IMR-90 (cell line): ENCODE measurements at regions not wholly inside any gene's neighbourhood (a gene's known extent, or its start where the extent isn't known, plus 50 kb on each side); places are given as distances from the start of the nearest gene placed in this dataset.

Experiments used
- ATAC-seq: fragments of 200-7000 bp; cut with Tn5 transposase; 2 replicates; pipeline ENCODE4 v1.9.1; 2020; ENCODE audit warnings: low read depth, mild to moderate bottlenecking, moderate library complexity
- BruUV-seq: library from RNA; stranded (reverse); fragments of 400-500 nt; replicated peaks from 2 replicates; lab custom pipeline; 2021; lab: Mats Ljungman, UMichigan
- CTCF ChIA-PET: fragments of 300-600 bp; formaldehyde crosslinking; extraction: SDS; loops from one replicate; lab custom pipeline; 2021; ENCODE audit warnings: antibody characterized with exemption; lab: Yijun Ruan, JAX
- POLR2A ChIA-PET: fragments of 300-600 bp; sonication (Branson Sonifier 250); formaldehyde crosslinking; loops from one replicate; lab custom pipeline; 2022; ENCODE audit warnings: antibody characterized with exemption; ENCODE audit not compliant: unreplicated experiment; lab: Charles Lee
- DNase-seq: peaks from one replicate; pipeline ENCODE4 v3.0.0; 2013
- H2AFZ ChIP-seq: replicated peaks from 2 replicates; pipeline ENCODE3; 2013; ENCODE audit warnings: low read length, mild to moderate bottlenecking; ENCODE audit not compliant: poor library complexity
- H2AK5ac ChIP-seq: 2 replicates; pipeline ENCODE4 v1.6.1; 2013; ENCODE audit warnings: low read depth, low read length, inconsistent platforms
- H2AK9ac ChIP-seq: replicated peaks from 2 replicates; pipeline ENCODE3; 2013; ENCODE audit warnings: mild to moderate bottlenecking, low read depth, low read length, moderate library complexity; ENCODE audit not compliant: poor library complexity
- H2BK120ac ChIP-seq: 2 replicates; pipeline ENCODE4 v1.6.1; 2013; ENCODE audit warnings: low read depth, low read length, inconsistent platforms
- H2BK15ac ChIP-seq: 3 replicates; pipeline ENCODE4 v1.6.1; 2013; ENCODE audit warnings: low read depth, low read length, inconsistent platforms
- H2BK20ac ChIP-seq: 2 replicates; pipeline ENCODE4 v1.6.1; 2013; ENCODE audit warnings: low read depth, mild to moderate bottlenecking, inconsistent platforms, low read length, moderate library complexity
- H2BK5ac ChIP-seq: 2 replicates; pipeline ENCODE4 v1.6.1; 2013; ENCODE audit warnings: mild to moderate bottlenecking, low read depth, low read length, inconsistent platforms; ENCODE audit not compliant: poor library complexity, severe bottlenecking
- H3K14ac ChIP-seq: replicated peaks from 2 replicates; pipeline ENCODE4 v1.6.1; 2013; ENCODE audit warnings: low read depth, low read length, inconsistent platforms
- H3K18ac ChIP-seq: 2 replicates; pipeline ENCODE4 v1.6.1; 2013; ENCODE audit warnings: low read depth, low read length, control low read depth
- H3K23ac ChIP-seq: 2 replicates; pipeline ENCODE4 v1.6.1; 2013; ENCODE audit warnings: low read depth, low read length, inconsistent platforms
- H3K27ac ChIP-seq: 2 replicates; pipeline ENCODE4 v1.5.1; 2013; ENCODE audit warnings: mild to moderate bottlenecking, control low read depth, low read length; ENCODE audit not compliant: insufficient read depth
- H3K27me3 ChIP-seq: 2 replicates; pipeline ENCODE4 v1.6.1; 2013; ENCODE audit warnings: low read length; ENCODE audit not compliant: control insufficient read depth, insufficient read depth
- H3K36me3 ChIP-seq: 2 replicates; pipeline ENCODE4 v1.6.1; 2013; ENCODE audit warnings: low read length, mixed read lengths; ENCODE audit not compliant: control insufficient read depth, insufficient read depth
- H3K4ac ChIP-seq: 2 replicates; pipeline ENCODE4 v1.6.1; 2013; ENCODE audit warnings: low read depth, low read length, inconsistent platforms
- H3K4me1 ChIP-seq: 2 replicates; pipeline ENCODE4 v1.6.1; 2013; ENCODE audit warnings: low read length, mixed read lengths; ENCODE audit not compliant: control insufficient read depth, insufficient read depth
- H3K4me2 ChIP-seq: 2 replicates; pipeline ENCODE4 v1.6.1; 2013; ENCODE audit warnings: low read depth, mild to moderate bottlenecking, control low read depth, low read length, moderate library complexity
- H3K4me3 ChIP-seq: 2 replicates; pipeline ENCODE4 v1.5.1; 2013; ENCODE audit warnings: low read depth, mild to moderate bottlenecking, control low read depth, low read length, moderate library complexity; ENCODE audit not compliant: insufficient read depth
- H3K56ac ChIP-seq: 2 replicates; pipeline ENCODE4 v1.6.1; 2013; ENCODE audit warnings: low read length, inconsistent platforms; ENCODE audit not compliant: insufficient read depth; ENCODE audit errors: extremely low read depth
- H3K79me1 ChIP-seq, 2 experiments: 2 replicates each; pipeline ENCODE4 v1.6.1; 2013; ENCODE audit warnings: low read length in 2 of 2, inconsistent platforms in 1 of 2, low read depth in 1 of 2
- H3K9ac ChIP-seq: 2 replicates; pipeline ENCODE4 v1.6.1; 2013; ENCODE audit warnings: low read depth, low read length, control low read depth
- H3K9me1 ChIP-seq: 2 replicates; pipeline ENCODE4 v1.6.1; 2013; ENCODE audit warnings: low read length, inconsistent platforms; ENCODE audit not compliant: insufficient read depth
- H3K9me3 ChIP-seq: 2 replicates; pipeline ENCODE4 v1.6.1; 2013; ENCODE audit warnings: low read length; ENCODE audit not compliant: control insufficient read depth, insufficient read depth
- H4K20me1 ChIP-seq: 2 replicates; pipeline ENCODE4 v1.6.1; 2013; ENCODE audit warnings: low read length, inconsistent platforms; ENCODE audit not compliant: insufficient read depth
- H4K5ac ChIP-seq: 2 replicates; pipeline ENCODE4 v1.6.1; 2013; ENCODE audit warnings: mild to moderate bottlenecking, low read depth, low read length, control low read depth
- H4K8ac ChIP-seq, 2 experiments: 2 replicates each; pipeline ENCODE4 v1.6.1; 2013; ENCODE audit warnings: low read depth in 2 of 2, low read length in 2 of 2, control low read depth in 1 of 2, inconsistent platforms in 1 of 2
- H4K91ac ChIP-seq: 2 replicates; pipeline ENCODE4 v1.6.1; 2013; ENCODE audit warnings: low read depth, low read length, inconsistent platforms; ENCODE audit not compliant: insufficient read depth
- BHLHE40 ChIP-seq: fragments of 150-350 bp; IDR thresholded peaks from 2 replicates; pipeline ENCODE4 v1.6.1; 2016; ENCODE audit warnings: mild to moderate bottlenecking, low read depth, low read length
- CEBPB ChIP-seq: IDR thresholded peaks from 2 replicates; pipeline ENCODE4 v1.6.1; 2012; ENCODE audit warnings: low read depth, low read length, improper control_type of control experiment
- CHD1 ChIP-seq: IDR thresholded peaks from 2 replicates; pipeline ENCODE4 v1.6.1; 2012; ENCODE audit warnings: low read depth, low read length, improper control_type of control experiment
- CTCF ChIP-seq: conservative IDR thresholded peaks from 2 replicates; pipeline ENCODE4 v1.5.1; 2012; ENCODE audit warnings: mild to moderate bottlenecking, low read depth, low read length, improper control_type of control experiment
- ELK1 ChIP-seq: fragments of 150-350 bp; IDR thresholded peaks from 2 replicates; pipeline ENCODE4 v1.6.1; 2016; ENCODE audit warnings: low read depth, mild to moderate bottlenecking, low read length, moderate library complexity, borderline replicate concordance
- FOS ChIP-seq: fragments of 150-350 bp; IDR thresholded peaks from 2 replicates; pipeline ENCODE4 v1.6.1; 2016; ENCODE audit warnings: low read depth, low read length
- MAFK ChIP-seq: IDR thresholded peaks from 2 replicates; pipeline ENCODE4 v1.6.1; 2012; ENCODE audit warnings: low read depth, low read length, improper control_type of control experiment
- MAZ ChIP-seq: IDR thresholded peaks from 2 replicates; pipeline ENCODE4 v1.6.1; 2012; ENCODE audit warnings: low read depth, mild to moderate bottlenecking, low read length, improper control_type of control experiment, moderate library complexity, borderline replicate concordance
- MXI1 ChIP-seq: IDR thresholded peaks from 2 replicates; pipeline ENCODE4 v1.6.1; 2012; ENCODE audit warnings: low read depth, mild to moderate bottlenecking, low read length, moderate library complexity, borderline replicate concordance
- NFE2L2 ChIP-seq: fragments of 150-350 bp; IDR thresholded peaks from 2 replicates; pipeline ENCODE4 v1.6.1; 2016; ENCODE audit warnings: low read depth, mild to moderate bottlenecking, low read length
- POLR2A ChIP-seq: IDR thresholded peaks from 2 replicates; pipeline ENCODE4 v1.6.1; 2012; ENCODE audit warnings: mild to moderate bottlenecking, low read depth, low read length
- RAD21 ChIP-seq: IDR thresholded peaks from 2 replicates; pipeline ENCODE4 v1.6.1; 2012; ENCODE audit warnings: low read length, improper control_type of control experiment
- RCOR1 ChIP-seq: IDR thresholded peaks from 2 replicates; pipeline ENCODE4 v1.6.1; 2012; ENCODE audit warnings: mild to moderate bottlenecking, low read length, improper control_type of control experiment; ENCODE audit not compliant: insufficient replicate concordance
- RFX5 ChIP-seq: IDR thresholded peaks from 2 replicates; pipeline ENCODE4 v1.8.0; 2012; ENCODE audit warnings: low read depth, mild to moderate bottlenecking, low read length, moderate library complexity
- SMC3 ChIP-seq: fragments of 150-350 bp; IDR thresholded peaks from 2 replicates; pipeline ENCODE4 v1.6.1; 2016; ENCODE audit warnings: low read depth, mild to moderate bottlenecking, antibody characterized with exemption, low read length, moderate library complexity
- USF2 ChIP-seq: fragments of 150-350 bp; IDR thresholded peaks from 2 replicates; pipeline ENCODE4 v1.6.1; 2017; ENCODE audit warnings: mild to moderate bottlenecking, antibody characterized with exemption, low read length, low read depth
- dilution Hi-C: fragments of 300-500 bp; cut with HindIII; formaldehyde crosslinking; loops from one replicate; pipeline ENCODE4 v1.14.3; 2018; ENCODE audit warnings: low sequenced_read_pairs; ENCODE audit not compliant: unreplicated experiment
- in situ Hi-C: fragments of 300-500 bp; cut with MboI; formaldehyde crosslinking; loops from 3 replicates; pipeline ENCODE4 v1.14.3; 2019; ENCODE audit warnings: low sequenced_read_pairs, inconsistent platforms, mixed read lengths
- intact Hi-C: fragments of 100-400 bp; cut with micrococcal nuclease; formaldehyde crosslinking; loops from 2 replicates; pipeline ENCODE4 v1.10.0; 2022

DNA sequence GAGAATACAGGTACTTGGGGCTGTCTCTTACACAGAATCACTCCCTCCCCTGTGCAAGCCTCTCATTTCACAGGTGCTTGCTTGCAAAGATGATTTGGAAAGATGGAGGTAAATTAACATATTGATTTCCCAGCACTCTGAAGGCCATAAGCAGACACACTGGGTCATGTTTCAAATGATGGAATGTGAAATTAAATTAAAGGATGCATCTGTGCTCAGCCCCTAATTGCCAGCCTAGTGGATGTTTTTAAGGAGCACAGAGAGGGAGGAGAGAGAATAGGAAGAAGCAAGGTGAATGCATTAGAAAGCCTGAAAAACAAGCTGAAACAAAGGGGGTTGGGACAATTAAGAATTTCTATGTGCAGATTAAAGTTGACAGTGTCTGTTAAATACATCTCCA is 96.1 kb upstream of the GRIP1 start:
- BruUV-seq: no TSS peak
- no peak overlapping the region for H4K5ac ChIP-seq
- H3K9ac ChIP-seq: no peak overlapping the region
- H3K4me3 ChIP-seq: no peak overlapping the region
- dilution Hi-C loops: no loop called here
- no peaks in the 10 kb centered on the region for H3K4me1 ChIP-seq
- no peaks in the 10 kb centered on the region for H3K9me1 ChIP-seq
- intact Hi-C loops: no loop called here
- in situ Hi-C loops: no loop called here
- no peak overlapping the region for H2AK5ac ChIP-seq
- no peak overlapping the region for H2BK5ac ChIP-seq
- no peak overlapping the region for H3K4me2 ChIP-seq
- H3K36me3 ChIP-seq: no peaks in the 10 kb centered on the region
- H2AFZ ChIP-seq: no peak overlapping the region
- no peaks in the 10 kb centered on the region for H3K27me3 ChIP-seq
- no peaks in the 10 kb centered on the region for H4K20me1 ChIP-seq
- H2BK120ac ChIP-seq: no peak overlapping the region
- H3K27ac ChIP-seq: no peak overlapping the region
- TF ChIP-seq POLR2A: no peak
- no peak for TF ChIP-seq SMC3
- TF ChIP-seq ELK1: no peak
- TF ChIP-seq CTCF: no peak
- TF ChIP-seq NFE2L2: no peak
- no peak for TF ChIP-seq CEBPB
- TF ChIP-seq RAD21: no peak
- TF ChIP-seq FOS: no peak
- no peak for TF ChIP-seq MAZ
- no peak for TF ChIP-seq BHLHE40
- no peak for TF ChIP-seq USF2
- TF ChIP-seq RCOR1: no peak
- no peak for TF ChIP-seq RFX5
- no peak for TF ChIP-seq MXI1
- no peak for TF ChIP-seq MAFK
- no peak for TF ChIP-seq CHD1
- H4K91ac ChIP-seq: no peak overlapping the region
- H3K14ac ChIP-seq: no peak overlapping the region
- CTCF ChIA-PET: no interaction called here
- no peak overlapping the region for H3K23ac ChIP-seq
- no peak overlapping the region for H2BK20ac ChIP-seq
- H3K18ac ChIP-seq: no peak overlapping the region
- DNase-seq (no peak), ATAC-seq (no peak)
- no peak overlapping the region for H3K4ac ChIP-seq
- H4K8ac ChIP-seq: no peak overlapping the region
- H3K56ac ChIP-seq: no peak overlapping the region
- no peak overlapping the region for H2AK9ac ChIP-seq
- no peaks in the 10 kb centered on the region for H3K9me3 ChIP-seq
- H2BK15ac ChIP-seq: no peak overlapping the region
- H3K79me1 ChIP-seq: no peaks in the 10 kb centered on the region
- POLR2A ChIA-PET: no interaction called here
